ENCODE measurements at regions not wholly inside any gene's neighbourhood (a gene's known extent, or its start where the extent isn't known, plus 50 kb on each side); places are given as distances from the start of the nearest gene placed in this dataset.
A peak's percentile ranks its signal among the peaks of the same experiment; 100 is the strongest.

- TF ChIP-seq, protein P1, sequence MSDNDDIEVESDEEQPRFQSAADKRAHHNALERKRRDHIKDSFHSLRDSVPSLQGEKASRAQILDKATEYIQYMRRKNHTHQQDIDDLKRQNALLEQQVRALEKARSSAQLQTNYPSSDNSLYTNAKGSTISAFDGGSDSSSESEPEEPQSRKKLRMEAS (IDR thresholded peaks at IDR 0.05): no peak
- TF ChIP-seq YY1 (IDR thresholded peaks at IDR 0.05): no peak
- no peak for TF ChIP-seq HNF4A (conservative IDR thresholded peaks at IDR 0.05)
- TF ChIP-seq RXRA (IDR thresholded peaks at IDR 0.05): no peak
- TF ChIP-seq FOXA2 (IDR thresholded peaks at IDR 0.05): no peak
- no peak for TF ChIP-seq EGR1 (IDR thresholded peaks at IDR 0.05; ENCODE audit: low read depth in 2 of 2)
- TF ChIP-seq TAF1 (conservative IDR thresholded peaks at IDR 0.05): no peak
- TF ChIP-seq JUND (IDR thresholded peaks at IDR 0.05): no peak
- TF ChIP-seq HNF4G (IDR thresholded peaks at IDR 0.05): no peak
- no peak for TF ChIP-seq SP1 (IDR thresholded peaks at IDR 0.05)
- TF ChIP-seq ZBTB33 (IDR thresholded peaks at IDR 0.05): no peak
- no peak for TF ChIP-seq RAD21 (IDR thresholded peaks at IDR 0.05)
- TF ChIP-seq REST (IDR thresholded peaks at IDR 0.05): no peak
- TF ChIP-seq FOXA1 (IDR thresholded peaks at IDR 0.05): no peak
- TF ChIP-seq, protein P2, sequence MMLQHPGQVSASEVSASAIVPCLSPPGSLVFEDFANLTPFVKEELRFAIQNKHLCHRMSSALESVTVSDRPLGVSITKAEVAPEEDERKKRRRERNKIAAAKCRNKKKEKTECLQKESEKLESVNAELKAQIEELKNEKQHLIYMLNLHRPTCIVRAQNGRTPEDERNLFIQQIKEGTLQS (IDR thresholded peaks at IDR 0.05): no peak
- H3K9ac ChIP-seq (ENCODE audit: low read depth in 1 of 2, low read length in 2 of 2): no peak overlapping the region
- H3K9me3 ChIP-seq (ENCODE audit: control insufficient read depth in 4 of 4, low read length in 3 of 4): peaks cover 0 to 3% (median 0%) of the 10 kb centered on the region in 4 donors
- no peak overlapping the region for H3K27ac ChIP-seq (ENCODE audit: low read depth in 1 of 2, low read length in 2 of 2)
- 90% methylated on average over 1 of the region's 1 CpG for WGBS
- H3K36me3 ChIP-seq (ENCODE audit: control insufficient read depth in 4 of 4, insufficient read depth in 3 of 4, low read depth in 1 of 4, low read length in 3 of 4): no peaks in the 10 kb centered on the region
- no peak for DNase-seq (ENCODE audit: low spot score)
- no peak overlapping the region for H3K4me3 ChIP-seq (ENCODE audit: low read depth in 1 of 3, low read length in 3 of 3)
- no peaks in the 10 kb centered on the region for H3K4me1 ChIP-seq (ENCODE audit: control insufficient read depth in 4 of 4, insufficient read depth in 4 of 4, low read length in 3 of 4)
- H3K27me3 ChIP-seq (ENCODE audit: control insufficient read depth in 4 of 4, insufficient read depth in 4 of 4, low read length in 3 of 4): no peaks in the 10 kb centered on the region
Measured at GRCh38 chr16:48704710-48705109, 94.7 kb upstream of the N4BP1 start.

DNA sequence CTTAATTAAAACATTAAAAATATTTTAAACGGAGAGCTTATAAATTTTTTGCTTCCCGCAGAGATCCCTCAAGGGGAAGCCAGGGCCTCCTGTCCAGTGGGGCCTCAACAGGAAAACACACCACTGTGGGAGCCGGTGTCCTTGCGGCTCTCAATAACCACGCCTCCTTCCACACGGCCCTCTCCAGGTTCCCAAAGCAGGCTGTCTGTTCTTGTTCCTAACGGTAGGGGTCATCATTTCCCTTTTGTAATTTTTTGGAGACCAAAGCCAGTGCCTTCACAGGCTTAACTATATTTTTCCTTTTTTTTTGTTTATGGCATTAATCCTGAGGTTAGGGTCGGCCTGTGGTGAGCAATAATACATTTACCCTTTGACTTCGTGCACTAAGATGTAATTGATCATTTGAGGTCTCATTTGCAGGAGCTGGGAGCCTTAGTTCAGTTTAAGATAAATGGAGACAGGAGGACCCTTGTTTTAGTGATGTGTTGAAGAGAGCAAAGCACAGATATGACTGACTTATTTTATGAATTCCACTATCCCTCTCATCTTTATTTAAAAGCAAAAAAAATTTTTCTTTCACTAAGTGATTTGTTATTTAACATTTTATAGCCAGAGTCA lies 77.5 kb upstream of the N4BP1 start:
- TF ChIP-seq RAD21 (IDR thresholded peaks at IDR 0.05) (peak; percentile 84 to 89), CTCF (IDR thresholded peaks at IDR 0.05; ENCODE audit: low read depth, low read length, missing input control) (peak; percentile 82), TAF1 (conservative IDR thresholded peaks at IDR 0.05) (no peak)
- Histone ChIP-seq H3K9ac (ENCODE audit: low read depth in 1 of 2, low read length in 2 of 2) (no peak overlapping the region), H3K27me3 (ENCODE audit: control insufficient read depth in 4 of 4, insufficient read depth in 4 of 4, low read length in 3 of 4) (no peaks in the 10 kb centered on the region), H3K36me3 (ENCODE audit: control insufficient read depth in 4 of 4, insufficient read depth in 3 of 4, low read depth in 1 of 4, low read length in 3 of 4) (no peaks in the 10 kb centered on the region), H3K27ac (ENCODE audit: low read depth in 1 of 2, low read length in 2 of 2) (no peak overlapping the region), H3K4me3 (ENCODE audit: low read depth in 1 of 3, low read length in 3 of 3) (no peak overlapping the region), H3K4me1 (ENCODE audit: control insufficient read depth in 4 of 4, insufficient read depth in 4 of 4, low read length in 3 of 4) (peaks cover 0 to 10% (median 5%) of the 10 kb centered on the region in 4 donors), H3K9me3 (ENCODE audit: control insufficient read depth in 4 of 4, low read length in 3 of 4) (no peaks in the 10 kb centered on the region)
- DNase-seq (ENCODE audit: low spot score): peak; percentile 44
- 1% methylated on average over 9 of the region's 9 CpGs for WGBS
